ENCODE measurements at regions not wholly inside any gene's neighbourhood (a gene's known extent, or its start where the extent isn't known, plus 50 kb on each side); places are given as distances from the start of the nearest gene placed in this dataset.
"Not testable (repeated sequence)": the region's sequence is repeated elsewhere in the genome, so short reads cannot be mapped to it uniquely, and the experiment has no call there.

GRCh38 chr6:91881791-91882190, 1294.9 kb upstream of the MAP3K7 start:
- not testable (repeated sequence) for TF ChIP-seq POLR2A (IDR thresholded peaks at IDR 0.05; ENCODE audit: low read depth, low read length); POLR2AphosphoS5 (IDR thresholded peaks at IDR 0.05; ENCODE audit: low read depth, low read length); TAF1 (IDR thresholded peaks at IDR 0.05; ENCODE audit: borderline replicate concordance, low read depth, low read length)
